LNCAP (cell line): ENCODE measurements at regions not wholly inside any gene's neighbourhood (a gene's known extent, or its start where the extent isn't known, plus 50 kb on each side); places are given as distances from the start of the nearest gene placed in this dataset.

Source experiments
- CTCF ChIP-seq: fragments of 450-650 bp; IDR thresholded peaks from 2 replicates; pipeline ENCODE4 v1.5.1; 2017; ENCODE audit warnings: mild to moderate bottlenecking

GRCh38 chr7:80380957-80381356, 130.9 kb downstream of the GNAT3 start:
- no peak for TF ChIP-seq CTCF

- TF ChIP-seq CTCF, result no peak
Measured at GRCh38 chr7:80379034-80379982, 132.6 kb downstream of the GNAT3 start.

- TF ChIP-seq CTCF, result no peak
Measured at GRCh38 chr7:80374321-80374720, 137.5 kb downstream of the GNAT3 start.

GRCh38 chr7:80373429-80374032, 138.3 kb downstream of the GNAT3 start:
- TF ChIP-seq CTCF, result no peak

- TF ChIP-seq CTCF, result no peak
Measured at GRCh38 chr7:80372415-80372814, 139.4 kb downstream of the GNAT3 start.

- TF ChIP-seq CTCF, result no peak
Measured at GRCh38 chr7:80370587-80370986, 141.3 kb downstream of the GNAT3 start.

GRCh38 chr7:80369321-80369720, 142.5 kb downstream of the GNAT3 start:
- no peak for TF ChIP-seq CTCF
